ENCODE measurements at regions not wholly inside any gene's neighbourhood (a gene's known extent, or its start where the extent isn't known, plus 50 kb on each side); places are given as distances from the start of the nearest gene placed in this dataset.

- CTCF ChIA-PET = interaction anchor here (1.5 kb wide), 1 partner anchor 31 kb away, joined by 3 read pairs; no protein-coding TSS in a partner anchor
- DNase-seq (ENCODE audit: low read depth, low spot score) = no peak
- TF ChIP-seq CTCF (IDR thresholded peaks at IDR 0.05; ENCODE audit: insufficient read depth, low read length, missing control alignments) = no peak
Observed at GRCh38 chr15:79213650-79214049, 68.9 kb upstream of the ANKRD34C start.

GRCh38 chr15:79212589-79213157, 69.8 kb upstream of the ANKRD34C start:
- TF ChIP-seq CTCF (IDR thresholded peaks at IDR 0.05; ENCODE audit: insufficient read depth, low read length, missing control alignments) = no peak
- POLR2A ChIA-PET = no interaction called here
- DNase-seq (ENCODE audit: low read depth, low spot score) = no peak
- H3K4me3 ChIP-seq (ENCODE audit: low read depth, low read length) = no peak overlapping the region
- CTCF ChIA-PET = no interaction called here

More at GRCh38 chr15:79213650-79214049, 68.9 kb upstream of the ANKRD34C start:
- no peak overlapping the region for H3K4me3 ChIP-seq (ENCODE audit: low read depth, low read length)
- POLR2A ChIA-PET = no interaction called here

- TF ChIP-seq CTCF (IDR thresholded peaks at IDR 0.05; ENCODE audit: insufficient read depth, low read length, missing control alignments) = no peak
- ChIA-PET CTCF (no interaction called here), POLR2A (no interaction called here)
- DNase-seq (ENCODE audit: low read depth, low spot score) = no peak
- H3K4me3 ChIP-seq (ENCODE audit: low read depth, low read length) = no peak overlapping the region
Observed at GRCh38 chr15:79211481-79211880, 71.0 kb upstream of the ANKRD34C start.

- ChIA-PET CTCF (no interaction called here), POLR2A (no interaction called here)
- TF ChIP-seq CTCF (IDR thresholded peaks at IDR 0.05; ENCODE audit: insufficient read depth, low read length, missing control alignments) = no peak
- no peak for DNase-seq (ENCODE audit: low read depth, low spot score)
- no peak overlapping the region for H3K4me3 ChIP-seq (ENCODE audit: low read depth, low read length)
Observed at GRCh38 chr15:79209690-79210089, 72.8 kb upstream of the ANKRD34C start.

- CTCF ChIA-PET = interaction anchor here (1.1 to 5.3 kb wide), 2 partner anchors 10 to 24 kb away, joined by 3 to 32 read pairs; no protein-coding TSS in a partner anchor
- DNase-seq (ENCODE audit: low read depth, low spot score) = no peak
- POLR2A ChIA-PET = no interaction called here
- H3K4me3 ChIP-seq (ENCODE audit: low read depth, low read length) = no peak overlapping the region
- TF ChIP-seq CTCF (IDR thresholded peaks at IDR 0.05; ENCODE audit: insufficient read depth, low read length, missing control alignments) = no peak
Observed at GRCh38 chr15:79209116-79209515, 73.4 kb upstream of the ANKRD34C start.

GRCh38 chr15:79208179-79208578, 74.3 kb upstream of the ANKRD34C start:
- DNase-seq (ENCODE audit: low read depth, low spot score) = no peak
- TF ChIP-seq CTCF (IDR thresholded peaks at IDR 0.05; ENCODE audit: insufficient read depth, low read length, missing control alignments) = no peak
- POLR2A ChIA-PET = no interaction called here
- H3K4me3 ChIP-seq (ENCODE audit: low read depth, low read length) = no peak overlapping the region
- CTCF ChIA-PET = interaction anchor here (1.1 to 5.3 kb wide), 4 partner anchors 9 to 23 kb away, joined by 3 to 32 read pairs (median 4); no protein-coding TSS in a partner anchor

Measured in AG04449 (cell line).